PC-3 (cell line): ENCODE measurements at regions not wholly inside any gene's neighbourhood (a gene's known extent, or its start where the extent isn't known, plus 50 kb on each side); places are given as distances from the start of the nearest gene placed in this dataset.

ENCODE experiments used
- ATAC-seq: fragments of 200-7000 bp; cut with Tn5 transposase; 2 replicates; pipeline ENCODE4 v1.9.1; 2020; ENCODE audit warnings: mild to moderate bottlenecking, moderate library complexity
- BruUV-seq: library from RNA; stranded (reverse); fragments of 400-500 nt; replicated peaks from 2 replicates; lab custom pipeline; 2021; lab: Mats Ljungman, UMichigan
- CTCF ChIA-PET: fragments of 300-600 bp; sonication (Branson Sonifier 250); formaldehyde crosslinking; loops from one replicate; lab custom pipeline; 2022; ENCODE audit warnings: antibody characterized with exemption; lab: Charles Lee
- POLR2A ChIA-PET: fragments of 300-600 bp; sonication (Branson Sonifier 250); formaldehyde crosslinking; loops from one replicate; lab custom pipeline; 2022; ENCODE audit warnings: antibody characterized with exemption; ENCODE audit not compliant: unreplicated experiment; lab: Charles Lee
- DNase-seq: peaks from one replicate; pipeline ENCODE4 v3.0.0-alpha.2; 2015
- H2AFZ ChIP-seq: fragments of 300-600 bp; sonication (generic); 2 replicates; pipeline ENCODE4 v1.6.0; 2016; ENCODE audit warnings: antibody characterized with exemption, low read length
- H3F3A ChIP-seq: fragments of 300-600 bp; sonication (generic); one replicate; pipeline ENCODE4 v1.6.0; 2017; ENCODE audit warnings: antibody characterized with exemption, low read length, control low read depth, mild to moderate bottlenecking; ENCODE audit not compliant: unreplicated experiment
- H3K27ac ChIP-seq: fragments of 300-600 bp; sonication (generic); 2 replicates; pipeline ENCODE4 v1.5.1; 2016; ENCODE audit warnings: mild to moderate bottlenecking, low read length
- H3K27me3 ChIP-seq: fragments of 300-600 bp; sonication (generic); 2 replicates; pipeline ENCODE4 v1.6.1; 2016; ENCODE audit warnings: low read length, mixed read lengths
- H3K36me3 ChIP-seq: fragments of 300-600 bp; sonication (generic); 2 replicates; pipeline ENCODE4 v1.6.1; 2016; ENCODE audit warnings: low read depth, mixed run types, low read length, mixed read lengths
- H3K4me1 ChIP-seq: fragments of 300-600 bp; sonication (generic); 2 replicates; pipeline ENCODE4 v1.5.1; 2016; ENCODE audit warnings: low read length; ENCODE audit not compliant: insufficient read depth
- H3K4me2 ChIP-seq: fragments of 300-600 bp; sonication (generic); 2 replicates; pipeline ENCODE4 v1.6.0; 2016; ENCODE audit warnings: low read length
- H3K4me3 ChIP-seq: fragments of 300-600 bp; sonication (generic); 2 replicates; pipeline ENCODE4 v1.5.1; 2016; ENCODE audit warnings: mild to moderate bottlenecking, low read length, mixed read lengths
- H3K79me2 ChIP-seq: fragments of 300-600 bp; sonication (generic); 2 replicates; pipeline ENCODE4 v1.6.1; 2017; ENCODE audit warnings: low read length, mixed read lengths
- H3K9ac ChIP-seq: fragments of 300-600 bp; sonication (generic); 2 replicates; pipeline ENCODE4 v1.6.0; 2016; ENCODE audit warnings: mild to moderate bottlenecking, low read length
- H3K9me2 ChIP-seq: fragments of 300-600 bp; sonication (generic); replicated peaks from 2 replicates; pipeline ENCODE4 v1.6.1; 2016; ENCODE audit warnings: mixed run types, low read length, mixed read lengths
- H3K9me3 ChIP-seq: fragments of 300-600 bp; sonication (generic); 2 replicates; pipeline ENCODE4 v1.6.1; 2016; ENCODE audit warnings: low read length, mixed read lengths
- H4K20me1 ChIP-seq: fragments of 300-600 bp; sonication (generic); 2 replicates; pipeline ENCODE4 v1.6.1; 2016; ENCODE audit warnings: low read length, mixed read lengths
- CTCF ChIP-seq: fragments of 300-600 bp; sonication (generic); conservative IDR thresholded peaks from 2 replicates; pipeline ENCODE4 v1.5.1; 2017; ENCODE audit warnings: antibody characterized with exemption, low read depth, mild to moderate bottlenecking, low read length
- EZH2 ChIP-seq: fragments of 300-600 bp; sonication (generic); IDR thresholded peaks from one replicate; pipeline ENCODE4 v1.6.1; 2017; ENCODE audit warnings: antibody characterized with exemption, mild to moderate bottlenecking, low read length; ENCODE audit not compliant: unreplicated experiment
- EZH2phosphoT487 ChIP-seq: fragments of 300-600 bp; sonication (generic); IDR thresholded peaks from 2 replicates; pipeline ENCODE4 v1.6.1; 2018; ENCODE audit warnings: mild to moderate bottlenecking, antibody characterized with exemption, low read length, borderline replicate concordance
- intact Hi-C: fragments of 100-400 bp; cut with micrococcal nuclease; formaldehyde crosslinking; loops from 2 replicates; pipeline ENCODE4 v1.9.0; 2023

- intact Hi-C loops = loop anchor here (5.0 kb wide), 1 partner anchor 247 kb away; no protein-coding TSS in a partner anchor
These were observed 243.0 kb upstream of the PDE3A start for GRCh38 chr12:20125276-20125798.

GRCh38 chr12:20126601-20127000 is 241.7 kb upstream of the PDE3A start:
- ChIA-PET POLR2A (no interaction called here), CTCF (no interaction called here)
- Histone ChIP-seq H3K4me2 (no peak overlapping the region), H3K4me1 (no peaks in the 10 kb centered on the region), H3K36me3 (no peaks in the 10 kb centered on the region), H3K9ac (no peak overlapping the region), H4K20me1 (no peaks in the 10 kb centered on the region), H3K9me3 (no peaks in the 10 kb centered on the region), H3K27ac (no peak overlapping the region), H3F3A (no peaks in the 10 kb centered on the region), H3K79me2 (no peaks in the 10 kb centered on the region), H2AFZ (no peak overlapping the region), H3K4me3 (no peak overlapping the region), H3K27me3 (no peaks in the 10 kb centered on the region), H3K9me2 (no peaks in the 10 kb centered on the region)
- ATAC-seq (no peak), DNase-seq (no peak)
- no TSS peak for BruUV-seq
- TF ChIP-seq EZH2phosphoT487 (no peak), CTCF (no peak), EZH2 (no peak)
- intact Hi-C loops = loop anchor here (5.0 kb wide), 1 partner anchor 246 kb away; no protein-coding TSS in a partner anchor

More at GRCh38 chr12:20125276-20125798, 243.0 kb upstream of the PDE3A start:
- no TSS peak for BruUV-seq
- POLR2A ChIA-PET = no interaction called here
- Histone ChIP-seq H2AFZ (no peak overlapping the region), H4K20me1 (no peaks in the 10 kb centered on the region), H3K4me2 (no peak overlapping the region), H3K36me3 (no peaks in the 10 kb centered on the region), H3K27ac (no peak overlapping the region), H3K4me1 (no peaks in the 10 kb centered on the region), H3K4me3 (no peak overlapping the region), H3K79me2 (no peaks in the 10 kb centered on the region), H3K9me3 (no peaks in the 10 kb centered on the region), H3K27me3 (no peaks in the 10 kb centered on the region), H3K9me2 (no peaks in the 10 kb centered on the region), H3K9ac (no peak overlapping the region), H3F3A (no peaks in the 10 kb centered on the region)
- ATAC-seq (no peak), DNase-seq (no peak)
- CTCF ChIA-PET = no interaction called here
- no peak for TF ChIP-seq EZH2phosphoT487
- TF ChIP-seq CTCF = no peak
- no peak for TF ChIP-seq EZH2

GRCh38 chr12:20127413-20127812 is 240.9 kb upstream of the PDE3A start:
- POLR2A ChIA-PET = no interaction called here
- no peak for ATAC-seq
- peak; percentile 4 for DNase-seq
- H4K20me1 ChIP-seq = no peaks in the 10 kb centered on the region
- H3K9ac ChIP-seq = no peak overlapping the region
- no peaks in the 10 kb centered on the region for H3K79me2 ChIP-seq
- H3K4me3 ChIP-seq = no peak overlapping the region
- no peak overlapping the region for H3K4me2 ChIP-seq
- no peaks in the 10 kb centered on the region for H3K36me3 ChIP-seq
- H3K9me3 ChIP-seq = no peaks in the 10 kb centered on the region
- CTCF ChIA-PET = no interaction called here
- no peaks in the 10 kb centered on the region for H3K9me2 ChIP-seq
- no peaks in the 10 kb centered on the region for H3K4me1 ChIP-seq
- no peak overlapping the region for H3K27ac ChIP-seq
- H2AFZ ChIP-seq = no peak overlapping the region
- BruUV-seq = no TSS peak
- H3K27me3 ChIP-seq = no peaks in the 10 kb centered on the region
- TF ChIP-seq EZH2 (no peak), EZH2phosphoT487 (no peak), CTCF (no peak)
- H3F3A ChIP-seq = no peaks in the 10 kb centered on the region
- intact Hi-C loops = loop anchor here (5.0 kb wide), 1 partner anchor 245 kb away; no protein-coding TSS in a partner anchor
